OCI-LY1 (cell line): ENCODE measurements at regions not wholly inside any gene's neighbourhood (a gene's known extent, or its start where the extent isn't known, plus 50 kb on each side); places are given as distances from the start of the nearest gene placed in this dataset.
"Not testable (repeated sequence)": the region's sequence is repeated elsewhere in the genome, so short reads cannot be mapped to it uniquely, and the experiment has no call there.

ENCODE experiments used
- EZH2 ChIP-seq: fragments of 200-600 bp; sonication (generic), shearing (Covaris generic); IDR thresholded peaks from 2 replicates; pipeline ENCODE4 v1.8.0; 2017; ENCODE audit warnings: borderline replicate concordance, mixed run types, mild to moderate bottlenecking, antibody characterized with exemption, low read length, moderate library complexity, mixed read lengths
- TF ChIP-seq, protein P1 (sequence below): fragments of 200-600 bp; sonication (generic), shearing (Covaris generic); IDR thresholded peaks from 2 replicates; pipeline ENCODE4 v1.5.1; 2017; ENCODE audit warnings: mild to moderate bottlenecking, antibody characterized with exemption, low read length, moderate library complexity, mixed read lengths

DNA sequence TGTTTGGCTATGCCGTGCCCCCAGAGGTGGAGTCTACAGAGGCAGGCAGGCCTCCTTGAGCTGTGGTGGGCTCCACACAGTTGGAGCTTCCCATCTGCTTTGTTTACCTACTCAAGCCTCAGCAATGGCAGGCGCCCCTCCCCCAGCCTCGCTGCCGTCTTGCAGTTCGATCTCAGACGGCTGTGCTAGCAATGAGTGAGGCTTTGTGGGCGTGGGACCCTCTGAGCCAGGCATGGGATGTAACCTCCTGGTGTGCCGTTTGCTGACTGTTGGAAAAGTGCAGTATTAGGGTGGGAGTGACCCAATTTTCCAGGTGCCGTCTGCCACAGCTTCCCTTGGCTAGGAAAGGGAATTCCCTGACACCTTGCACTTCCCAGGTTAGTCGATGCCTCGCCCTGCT is 652.8 kb upstream of the EEF2KMT start:
- TF ChIP-seq, protein P1, sequence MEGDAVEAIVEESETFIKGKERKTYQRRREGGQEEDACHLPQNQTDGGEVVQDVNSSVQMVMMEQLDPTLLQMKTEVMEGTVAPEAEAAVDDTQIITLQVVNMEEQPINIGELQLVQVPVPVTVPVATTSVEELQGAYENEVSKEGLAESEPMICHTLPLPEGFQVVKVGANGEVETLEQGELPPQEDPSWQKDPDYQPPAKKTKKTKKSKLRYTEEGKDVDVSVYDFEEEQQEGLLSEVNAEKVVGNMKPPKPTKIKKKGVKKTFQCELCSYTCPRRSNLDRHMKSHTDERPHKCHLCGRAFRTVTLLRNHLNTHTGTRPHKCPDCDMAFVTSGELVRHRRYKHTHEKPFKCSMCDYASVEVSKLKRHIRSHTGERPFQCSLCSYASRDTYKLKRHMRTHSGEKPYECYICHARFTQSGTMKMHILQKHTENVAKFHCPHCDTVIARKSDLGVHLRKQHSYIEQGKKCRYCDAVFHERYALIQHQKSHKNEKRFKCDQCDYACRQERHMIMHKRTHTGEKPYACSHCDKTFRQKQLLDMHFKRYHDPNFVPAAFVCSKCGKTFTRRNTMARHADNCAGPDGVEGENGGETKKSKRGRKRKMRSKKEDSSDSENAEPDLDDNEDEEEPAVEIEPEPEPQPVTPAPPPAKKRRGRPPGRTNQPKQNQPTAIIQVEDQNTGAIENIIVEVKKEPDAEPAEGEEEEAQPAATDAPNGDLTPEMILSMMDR: not testable (repeated sequence)
- not testable (repeated sequence) for TF ChIP-seq EZH2
